PC-3 (cell line): ENCODE measurements at regions not wholly inside any gene's neighbourhood (a gene's known extent, or its start where the extent isn't known, plus 50 kb on each side); places are given as distances from the start of the nearest gene placed in this dataset.

Source experiments
- EZH2 ChIP-seq: fragments of 300-600 bp; sonication (generic); IDR thresholded peaks from one replicate; pipeline ENCODE4 v1.6.1; 2017; ENCODE audit warnings: antibody characterized with exemption, mild to moderate bottlenecking, low read length; ENCODE audit not compliant: unreplicated experiment
- TF ChIP-seq, protein P1 (sequence below): fragments of 300-600 bp; sonication (generic); conservative IDR thresholded peaks from 2 replicates; pipeline ENCODE4 v1.5.1; 2017; ENCODE audit warnings: antibody characterized with exemption, low read depth, mild to moderate bottlenecking, low read length

DNA sequence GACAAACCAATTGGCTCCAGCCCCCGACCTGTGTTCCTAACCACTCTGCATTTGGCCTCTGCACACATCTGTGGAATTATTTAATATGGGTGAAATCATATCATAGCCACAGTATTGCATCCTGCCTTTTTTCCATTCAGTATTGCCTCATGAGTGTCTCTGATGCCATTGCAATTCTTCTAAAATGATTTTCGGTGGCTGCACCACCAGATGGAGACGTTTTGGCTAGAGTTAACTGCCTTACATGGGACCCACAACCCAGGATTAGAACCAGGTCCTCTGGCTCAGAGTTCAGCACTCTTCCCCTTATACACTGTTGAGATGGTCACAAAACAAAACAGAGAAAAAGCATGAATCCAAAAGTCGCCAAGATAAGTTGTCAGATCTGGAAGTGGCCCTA lies 180.8 kb downstream of the EMX2 start:
- TF ChIP-seq, protein P1, sequence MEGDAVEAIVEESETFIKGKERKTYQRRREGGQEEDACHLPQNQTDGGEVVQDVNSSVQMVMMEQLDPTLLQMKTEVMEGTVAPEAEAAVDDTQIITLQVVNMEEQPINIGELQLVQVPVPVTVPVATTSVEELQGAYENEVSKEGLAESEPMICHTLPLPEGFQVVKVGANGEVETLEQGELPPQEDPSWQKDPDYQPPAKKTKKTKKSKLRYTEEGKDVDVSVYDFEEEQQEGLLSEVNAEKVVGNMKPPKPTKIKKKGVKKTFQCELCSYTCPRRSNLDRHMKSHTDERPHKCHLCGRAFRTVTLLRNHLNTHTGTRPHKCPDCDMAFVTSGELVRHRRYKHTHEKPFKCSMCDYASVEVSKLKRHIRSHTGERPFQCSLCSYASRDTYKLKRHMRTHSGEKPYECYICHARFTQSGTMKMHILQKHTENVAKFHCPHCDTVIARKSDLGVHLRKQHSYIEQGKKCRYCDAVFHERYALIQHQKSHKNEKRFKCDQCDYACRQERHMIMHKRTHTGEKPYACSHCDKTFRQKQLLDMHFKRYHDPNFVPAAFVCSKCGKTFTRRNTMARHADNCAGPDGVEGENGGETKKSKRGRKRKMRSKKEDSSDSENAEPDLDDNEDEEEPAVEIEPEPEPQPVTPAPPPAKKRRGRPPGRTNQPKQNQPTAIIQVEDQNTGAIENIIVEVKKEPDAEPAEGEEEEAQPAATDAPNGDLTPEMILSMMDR = peak; percentile 38; the same call in 1 of the 2 replicates
- TF ChIP-seq EZH2 = no peak
